GM21447 (cell line): ENCODE measurements at regions not wholly inside any gene's neighbourhood (a gene's known extent, or its start where the extent isn't known, plus 50 kb on each side); places are given as distances from the start of the nearest gene placed in this dataset.
"Not testable (repeated sequence)": the region's sequence is repeated elsewhere in the genome, so short reads cannot be mapped to it uniquely, and the experiment has no call there.

Experiments
- ATAC-seq: cut with Tn5 transposase; IDR thresholded peaks from one replicate; pipeline ENCODE4 v1.9.1; 2021; ENCODE audit not compliant: unreplicated experiment

- ATAC-seq, result no peak
These were observed 244.4 kb upstream of the FOXN3 start for GRCh38 chr14:89661392-89661791.

GRCh38 chr14:89660625-89661233 lies 243.7 kb upstream of the FOXN3 start:
- not testable (repeated sequence) for ATAC-seq

GRCh38 chr14:89660166-89660565 lies 243.1 kb upstream of the FOXN3 start:
- no peak for ATAC-seq

DNA sequence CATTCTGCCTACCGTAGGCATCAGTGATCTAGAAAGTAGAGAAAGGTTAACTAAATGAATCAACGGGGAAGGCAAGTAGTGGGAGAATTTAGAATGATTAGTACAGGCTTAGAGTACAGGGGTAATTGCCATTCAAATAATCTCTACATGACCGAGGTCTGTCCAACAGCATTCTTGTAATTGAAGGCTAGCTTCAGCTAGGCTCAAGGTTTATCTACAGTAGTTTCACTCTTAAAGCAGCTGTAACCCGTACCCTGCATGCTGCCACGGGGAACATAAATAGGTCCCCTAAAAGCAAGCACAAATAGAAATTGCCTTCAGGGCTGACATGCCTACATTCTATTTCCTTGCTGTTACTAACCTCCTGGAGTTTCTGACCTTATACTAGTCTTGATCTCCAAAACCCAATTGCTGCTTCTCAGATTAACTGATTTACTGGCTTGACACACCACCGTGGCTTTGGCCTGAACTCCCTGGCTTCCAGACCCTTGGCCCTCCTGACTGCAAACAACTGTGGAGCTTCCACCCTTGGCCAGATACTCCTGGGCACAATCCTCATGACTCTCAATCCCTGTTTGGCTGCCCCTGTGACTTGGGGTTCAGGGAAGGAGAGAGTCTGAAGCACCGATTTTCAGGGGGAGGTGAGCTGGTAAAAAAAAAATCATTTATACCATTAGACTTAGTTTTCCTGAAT lies 242.1 kb upstream of the FOXN3 start:
- ATAC-seq, result no peak

DNA sequence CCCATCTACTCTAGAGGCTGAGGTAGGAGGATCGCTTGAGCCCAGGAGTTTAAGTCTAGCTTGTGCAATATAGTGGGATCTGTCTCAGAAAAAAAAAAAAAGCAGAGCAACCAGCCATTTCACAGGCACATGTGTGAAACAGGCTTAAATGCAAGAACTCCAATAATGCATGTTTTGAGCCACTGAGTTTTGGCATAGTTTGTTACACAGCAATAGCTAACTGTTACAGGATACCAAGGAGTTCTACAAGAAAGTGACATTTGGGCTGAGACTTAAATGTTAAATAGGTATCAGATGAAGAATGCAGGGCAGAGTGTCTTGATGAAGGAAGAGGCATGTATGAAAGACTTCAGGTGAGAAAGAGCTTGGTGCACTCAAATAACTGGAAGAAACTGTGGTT lies 240.0 kb upstream of the FOXN3 start:
- ATAC-seq, result no peak

- ATAC-seq, result no peak
These were observed 238.0 kb upstream of the FOXN3 start for GRCh38 chr14:89654998-89655397.

DNA sequence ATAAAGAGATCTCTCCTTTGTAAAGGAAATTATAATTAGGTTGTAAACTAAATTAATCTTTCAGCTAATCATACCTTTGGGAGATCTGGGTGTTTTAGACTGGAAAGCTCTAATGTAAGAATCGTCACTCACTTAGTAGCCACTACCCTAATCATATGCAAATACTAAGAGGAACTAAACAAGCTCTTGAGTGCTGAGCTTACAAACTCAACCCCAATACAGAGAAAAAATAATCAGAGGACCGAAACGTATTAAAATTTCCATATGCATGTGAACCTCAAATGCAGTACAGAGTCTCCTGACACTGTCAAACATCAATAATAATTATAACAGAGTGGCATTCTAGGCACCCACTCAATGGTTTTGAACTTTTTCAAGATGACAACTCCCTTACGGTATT lies 235.3 kb upstream of the FOXN3 start:
- no peak for ATAC-seq

GRCh38 chr14:89651805-89652204 lies 234.8 kb upstream of the FOXN3 start:
- no peak for ATAC-seq

DNA sequence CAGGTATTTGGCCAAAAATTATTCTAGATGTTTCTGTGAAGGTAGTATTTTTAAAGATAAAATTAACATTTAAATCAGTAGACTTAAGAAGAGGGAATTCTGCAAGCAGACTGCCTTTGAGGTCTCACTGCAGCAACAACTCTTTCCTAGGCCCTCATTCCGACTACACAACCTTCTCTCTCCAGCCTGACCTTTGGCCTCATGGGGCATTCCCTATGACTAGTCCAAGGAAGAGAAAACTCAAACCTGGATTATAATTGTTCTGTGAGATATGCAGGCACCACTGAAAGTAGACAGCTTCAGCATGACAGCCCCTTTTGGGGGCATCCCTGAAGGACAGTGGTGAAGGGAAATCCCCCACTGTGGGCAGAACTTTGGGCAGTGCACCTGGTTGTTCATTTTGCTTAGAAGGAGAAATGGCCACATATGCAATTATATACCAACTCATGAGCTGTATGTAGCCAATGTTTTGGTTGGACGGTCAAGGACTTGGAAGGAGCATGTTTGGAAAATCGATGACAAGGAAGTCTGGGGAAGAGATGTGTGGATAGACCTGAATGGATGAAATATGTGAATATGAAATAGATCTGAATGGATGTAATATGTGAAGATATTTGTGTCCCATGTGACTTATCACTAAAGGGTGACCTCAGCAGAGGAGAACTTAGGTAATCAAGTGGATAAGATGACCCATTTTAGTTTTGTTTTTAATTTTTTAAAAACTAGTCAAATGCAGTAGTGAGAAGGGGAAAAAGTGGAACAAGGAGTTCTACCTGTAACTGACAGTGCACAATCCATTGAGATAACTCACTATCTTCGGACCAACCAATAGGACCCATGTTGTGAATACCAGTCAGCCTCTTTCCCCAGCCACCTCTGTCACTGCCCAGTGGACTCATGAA lies 233.3 kb upstream of the FOXN3 start:
- peak; percentile 58 for ATAC-seq

- ATAC-seq, result no peak
These were observed 232.5 kb upstream of the FOXN3 start for GRCh38 chr14:89649451-89650075.

- no peak for ATAC-seq
These were observed 231.9 kb upstream of the FOXN3 start for GRCh38 chr14:89648924-89649323.

DNA sequence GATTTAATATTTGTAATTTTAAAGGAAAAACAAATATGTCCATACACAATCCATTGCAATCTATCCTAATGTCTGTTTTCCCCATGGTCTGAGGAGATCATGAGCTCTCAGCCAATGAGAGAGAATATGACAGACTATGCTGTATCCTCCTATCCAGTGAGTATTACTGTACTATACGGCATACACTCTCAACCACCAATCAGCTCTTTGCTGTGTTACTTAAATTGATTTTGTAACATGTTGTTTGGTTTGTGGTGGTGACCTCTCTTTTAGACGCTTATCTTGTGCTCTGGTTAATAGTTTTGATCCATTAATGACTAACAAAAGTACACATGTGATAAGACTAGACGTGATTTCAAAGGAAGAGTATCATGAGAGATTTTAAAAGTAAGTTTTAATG lies 231.5 kb upstream of the FOXN3 start:
- no peak for ATAC-seq

GRCh38 chr14:89646971-89647370 lies 229.9 kb upstream of the FOXN3 start:
- no peak for ATAC-seq

GRCh38 chr14:89644641-89645040 lies 227.6 kb upstream of the FOXN3 start:
- no peak for ATAC-seq

- ATAC-seq, result peak; percentile 99
These were observed 224.6 kb upstream of the FOXN3 start for GRCh38 chr14:89641495-89642175.

DNA sequence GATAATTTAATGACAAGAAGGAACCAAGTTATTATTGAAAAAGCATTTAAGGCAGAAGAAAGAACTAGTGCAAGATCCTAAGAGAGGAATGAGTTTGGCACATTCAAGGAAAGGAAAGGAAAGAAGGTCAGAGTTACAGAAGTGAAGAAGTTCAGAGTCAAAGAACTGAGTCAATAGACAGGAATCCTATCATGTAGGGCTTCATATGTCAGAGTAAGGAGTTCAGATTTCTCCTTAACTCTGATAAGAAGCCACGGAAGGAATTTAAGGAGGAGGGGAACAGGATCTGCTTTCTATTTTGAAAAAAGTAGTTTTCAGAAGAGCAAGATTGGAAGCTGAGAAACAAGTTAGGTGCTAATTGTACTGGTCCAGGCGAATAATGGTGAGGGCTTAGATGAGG lies 223.1 kb upstream of the FOXN3 start:
- ATAC-seq, result no peak

DNA sequence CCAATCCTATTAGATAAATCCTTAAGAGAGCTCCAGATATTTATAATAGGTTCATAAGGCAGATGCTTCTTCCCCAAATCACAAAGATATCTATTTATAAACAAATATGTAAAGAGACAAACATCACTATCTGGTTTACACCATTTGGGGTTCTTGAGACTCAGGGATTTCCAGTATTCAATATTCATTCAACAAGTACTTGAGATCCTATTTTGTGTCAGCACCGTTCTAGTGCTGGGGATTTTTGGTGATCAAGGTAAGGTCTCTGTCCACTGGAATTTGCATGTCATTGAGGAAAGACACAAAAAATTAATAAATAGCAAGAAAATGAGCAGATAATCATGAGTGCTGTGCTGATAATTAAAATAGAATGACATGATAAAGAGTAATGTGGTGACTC lies 222.7 kb upstream of the FOXN3 start:
- no peak for ATAC-seq

- no peak for ATAC-seq
These were observed 221.9 kb upstream of the FOXN3 start for GRCh38 chr14:89638891-89639290.

DNA sequence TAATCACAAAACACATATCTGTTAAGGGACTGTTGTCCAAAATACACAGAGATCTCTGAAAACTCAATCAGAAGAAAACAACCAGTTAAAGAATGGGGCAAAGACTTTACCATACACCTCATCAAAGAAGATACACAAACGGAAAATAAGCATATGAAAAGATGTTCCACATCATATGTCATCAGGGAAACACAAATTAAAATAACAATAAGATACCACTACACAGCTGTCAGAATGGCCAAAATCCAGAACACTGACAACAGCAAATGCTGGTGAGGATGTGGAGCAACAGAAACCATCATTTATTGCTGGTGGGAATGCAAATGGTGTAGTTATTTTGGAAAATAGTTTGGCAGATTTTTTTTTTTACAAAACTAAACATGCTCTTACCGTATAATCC lies 220.5 kb upstream of the FOXN3 start:
- ATAC-seq, result no peak

DNA sequence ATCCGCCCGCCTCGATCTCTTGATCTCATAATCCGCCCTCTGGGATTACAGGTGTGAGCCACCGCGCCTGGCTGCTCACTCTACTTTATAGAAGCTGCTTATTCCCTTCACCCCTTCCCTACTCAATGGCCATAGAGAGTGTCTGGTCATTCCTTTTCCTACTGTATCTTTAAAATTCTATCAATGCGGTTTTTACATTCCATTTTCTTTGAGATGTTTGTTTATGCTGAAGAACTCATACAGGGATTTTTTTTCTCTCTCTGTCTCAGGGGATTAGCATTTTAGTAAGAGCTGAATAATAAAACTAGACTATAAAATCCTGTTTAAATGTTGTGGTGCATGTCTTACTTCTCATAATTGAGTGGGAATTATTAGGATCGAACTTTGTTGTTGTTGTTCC lies 218.6 kb upstream of the FOXN3 start:
- no peak for ATAC-seq

DNA sequence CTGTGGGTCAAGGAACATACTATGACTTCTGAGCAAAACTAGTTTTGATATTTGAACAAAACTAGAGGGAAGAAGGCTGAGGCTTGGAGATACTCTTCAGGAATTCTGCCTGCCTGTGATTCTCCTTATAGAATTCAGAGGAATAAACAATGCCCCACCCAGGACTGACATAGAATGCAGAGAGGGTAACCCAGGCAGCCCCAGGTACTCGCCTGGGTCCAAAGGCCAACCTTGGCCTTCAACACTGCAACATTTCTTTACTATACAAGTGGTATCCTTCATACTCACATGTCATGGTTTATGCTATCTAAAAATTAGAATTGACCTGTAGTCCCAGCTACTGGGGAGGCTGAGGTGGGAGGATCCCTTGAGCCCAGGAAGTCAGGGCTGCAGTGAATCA lies 217.0 kb upstream of the FOXN3 start:
- ATAC-seq, result no peak
